CD4-positive, alpha-beta memory T cell (primary cell): ENCODE measurements at regions not wholly inside any gene's neighbourhood (a gene's known extent, or its start where the extent isn't known, plus 50 kb on each side); places are given as distances from the start of the nearest gene placed in this dataset.
"Not testable (repeated sequence)": the region's sequence is repeated elsewhere in the genome, so short reads cannot be mapped to it uniquely, and the experiment has no call there.

Experiments
- CTCF ChIA-PET: fragments of 350-600 bp; sonication (Branson Sonifier 250); formaldehyde crosslinking; loops from one replicate; lab custom pipeline; 2021; ENCODE audit warnings: inconsistent platforms; ENCODE audit not compliant: partially characterized antibody; lab: Charles Lee
- POLR2A ChIA-PET: fragments of 350-600 bp; sonication (Branson Sonifier 250); formaldehyde crosslinking; loops from one replicate; lab custom pipeline; 2021; ENCODE audit not compliant: partially characterized antibody; lab: Charles Lee
- DNase-seq, 5 donors: peaks; one replicate each; pipeline versions ENCODE4 v3.0.0 to v3.0.0-alpha.2; 2020 to 2022; ENCODE audit warnings: mixed read lengths in 1 of 5
- H3K27ac ChIP-seq: one replicate; pipeline ENCODE4 v1.7.0; 2013; ENCODE audit warnings: low read depth, low read length
- H3K27me3 ChIP-seq: 2 replicates; pipeline ENCODE4 v1.7.0; 2013; ENCODE audit warnings: mild to moderate bottlenecking, low read length, moderate library complexity; ENCODE audit not compliant: insufficient read depth
- H3K36me3 ChIP-seq: 2 replicates; pipeline ENCODE4 v1.7.0; 2013; ENCODE audit warnings: mild to moderate bottlenecking, low read length, moderate library complexity; ENCODE audit not compliant: insufficient read depth
- H3K4me1 ChIP-seq: 2 replicates; pipeline ENCODE4 v1.7.0; 2013; ENCODE audit warnings: mild to moderate bottlenecking, low read length, moderate library complexity; ENCODE audit not compliant: insufficient read depth
- H3K4me3 ChIP-seq, 2 donors: one replicate each; pipeline ENCODE4 v1.7.0; 2013; ENCODE audit warnings: low read length in 2 of 2, mild to moderate bottlenecking in 1 of 2
- H3K9me3 ChIP-seq, 2 donors: one replicate each; pipeline ENCODE4 v1.7.0; 2013; ENCODE audit warnings: low read length in 2 of 2, control low read depth in 1 of 2; ENCODE audit not compliant: control insufficient read depth in 1 of 2
- H3K27ac Mint-ChIP-seq, 7 donors: one replicate each; pipeline ENCODE4 v1.8.0; 2020 to 2021; ENCODE audit warnings: mixed read lengths in 7 of 7, mild to moderate bottlenecking in 6 of 7, inconsistent platforms in 3 of 7, moderate library complexity in 3 of 7
- H3K27me3 Mint-ChIP-seq, 2 donors: one replicate each; pipeline ENCODE4 v1.8.0; 2020 to 2021; ENCODE audit warnings: mixed read lengths in 2 of 2
- H3K36me3 Mint-ChIP-seq, 2 donors: one replicate each; pipeline ENCODE4 v1.8.0; 2020 to 2021; ENCODE audit warnings: mixed read lengths in 2 of 2, inconsistent platforms in 1 of 2, mild to moderate bottlenecking in 1 of 2
- H3K4me1 Mint-ChIP-seq, 4 donors: one replicate each; pipeline ENCODE4 v1.8.0; 2020 to 2021; ENCODE audit warnings: mixed read lengths in 4 of 4, mild to moderate bottlenecking in 1 of 4
- H3K4me3 Mint-ChIP-seq, 8 donors: one replicate each; pipeline ENCODE4 v1.8.0; 2020 to 2021; ENCODE audit warnings: mixed read lengths in 8 of 8, mild to moderate bottlenecking in 7 of 8, moderate library complexity in 6 of 8, inconsistent platforms in 3 of 8
- H3K9me3 Mint-ChIP-seq, 8 donors: one replicate each; pipeline ENCODE4 v1.8.0; 2020 to 2021; ENCODE audit warnings: mixed read lengths in 8 of 8, mild to moderate bottlenecking in 5 of 8, inconsistent platforms in 3 of 8, moderate library complexity in 1 of 8
- intact Hi-C: fragments of 100-400 bp; cut with micrococcal nuclease; formaldehyde crosslinking; loops from one replicate; pipeline ENCODE4 v1.15.1; 2023

DNA sequence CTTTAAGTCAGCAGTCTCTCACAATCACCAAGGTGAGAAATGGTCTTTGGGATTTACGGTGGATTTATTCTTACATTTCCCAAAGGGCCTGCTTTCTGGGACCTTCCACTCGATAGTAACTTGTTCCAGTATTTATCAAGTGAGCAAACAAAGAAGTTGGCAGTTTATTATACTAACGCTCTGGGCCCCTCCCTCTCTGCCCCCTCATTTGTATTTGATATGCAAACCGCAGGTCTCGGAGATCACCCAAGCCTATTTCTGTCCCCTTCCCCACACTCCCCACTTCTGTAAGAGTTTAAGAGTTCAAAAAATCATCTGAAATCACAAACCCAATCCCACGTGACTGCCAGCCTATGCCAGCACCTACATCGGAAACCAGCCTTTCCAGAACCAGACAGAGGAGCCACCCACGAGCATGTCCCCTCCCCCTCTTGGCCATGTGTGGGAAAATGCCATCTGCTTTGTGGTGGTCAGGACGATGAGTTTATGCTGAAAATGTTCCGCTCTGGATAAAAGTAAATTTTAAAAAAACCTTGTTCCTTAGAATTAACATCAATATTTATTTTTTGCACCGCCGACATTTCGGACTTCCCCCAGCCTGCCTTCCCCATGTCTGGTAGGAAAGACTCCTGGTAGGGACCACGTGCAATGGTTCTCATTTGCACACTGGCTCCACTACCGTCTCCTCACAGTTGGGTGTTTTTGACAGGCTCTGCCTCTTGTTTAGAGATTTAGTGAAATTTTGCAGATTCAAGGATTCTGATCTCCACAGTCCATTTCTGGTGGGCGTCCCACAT lies 281.0 kb downstream of the TFAP2C start:
- Mint-ChIP-seq H3K36me3 (no peaks in the 10 kb centered on the region), H3K27me3 (peaks cover 1 to 7% of the 10 kb centered on the region in 2 donors), H3K4me1 (no peaks in the 10 kb centered on the region), H3K4me3 (no peak overlapping the region), H3K27ac (peak overlapping the region in 1 of 7 donors; percentile 37), H3K9me3 (peaks cover 0 to 4% (median 0%) of the 10 kb centered on the region in 8 donors)
- POLR2A ChIA-PET, result no interaction called here
- no peak overlapping the region for H3K27ac ChIP-seq
- CTCF ChIA-PET, result no interaction called here
- no peak for DNase-seq
- no peaks in the 10 kb centered on the region for H3K27me3 ChIP-seq
- no peaks in the 10 kb centered on the region for H3K36me3 ChIP-seq
- intact Hi-C loops, result no loop called here
- H3K4me3 ChIP-seq, result no peak overlapping the region
- H3K4me1 ChIP-seq, result no peaks in the 10 kb centered on the region
- no peaks in the 10 kb centered on the region for H3K9me3 ChIP-seq

DNA sequence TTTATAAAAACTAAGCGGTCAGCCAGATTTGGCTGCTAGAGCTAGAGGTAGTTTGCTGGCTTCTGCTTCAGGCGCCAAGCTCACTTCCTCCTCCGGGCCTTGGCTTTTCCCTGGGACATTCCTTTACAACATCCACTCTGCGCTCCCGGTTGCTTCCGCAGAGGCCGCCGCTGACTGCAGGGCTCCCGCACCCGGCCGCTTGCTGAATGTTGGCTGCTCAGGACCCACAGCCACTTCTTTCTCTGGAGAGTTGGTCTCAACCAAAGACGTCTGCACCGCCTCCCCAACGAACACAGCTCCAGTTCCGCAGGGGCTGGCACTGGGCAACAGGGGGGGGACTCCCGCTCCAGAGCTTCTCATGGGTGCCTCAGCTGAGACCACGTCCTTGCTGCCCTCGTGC lies 282.8 kb downstream of the TFAP2C start:
- Histone ChIP-seq H3K27me3 (no peaks in the 10 kb centered on the region), H3K9me3 (no peaks in the 10 kb centered on the region), H3K27ac (no peak overlapping the region), H3K4me1 (no peaks in the 10 kb centered on the region), H3K36me3 (no peaks in the 10 kb centered on the region), H3K4me3 (no peak overlapping the region)
- POLR2A ChIA-PET, result no interaction called here
- CTCF ChIA-PET, result no interaction called here
- Mint-ChIP-seq H3K9me3 (peaks cover 0 to 4% (median 0%) of the 10 kb centered on the region in 8 donors), H3K36me3 (no peaks in the 10 kb centered on the region), H3K4me3 (no peak overlapping the region), H3K27me3 (peaks cover 1 to 7% of the 10 kb centered on the region in 2 donors), H3K4me1 (no peaks in the 10 kb centered on the region), H3K27ac (no peak overlapping the region)
- intact Hi-C loops, result no loop called here
- no peak for DNase-seq

GRCh38 chr20:56914532-56914931 lies 285.4 kb downstream of the TFAP2C start:
- H3K27ac ChIP-seq, result no peak overlapping the region
- Mint-ChIP-seq H3K4me3 (no peak overlapping the region), H3K36me3 (no peaks in the 10 kb centered on the region), H3K27me3 (peaks cover 4 to 9% of the 10 kb centered on the region in 2 donors), H3K9me3 (no peaks in the 10 kb centered on the region), H3K4me1 (no peaks in the 10 kb centered on the region), H3K27ac (no peak overlapping the region)
- H3K9me3 ChIP-seq, result no peaks in the 10 kb centered on the region
- H3K36me3 ChIP-seq, result no peaks in the 10 kb centered on the region
- no peaks in the 10 kb centered on the region for H3K27me3 ChIP-seq
- no peak for DNase-seq
- H3K4me1 ChIP-seq, result no peaks in the 10 kb centered on the region
- intact Hi-C loops, result no loop called here
- ChIA-PET CTCF (no interaction called here), POLR2A (no interaction called here)
- H3K4me3 ChIP-seq, result no peak overlapping the region

DNA sequence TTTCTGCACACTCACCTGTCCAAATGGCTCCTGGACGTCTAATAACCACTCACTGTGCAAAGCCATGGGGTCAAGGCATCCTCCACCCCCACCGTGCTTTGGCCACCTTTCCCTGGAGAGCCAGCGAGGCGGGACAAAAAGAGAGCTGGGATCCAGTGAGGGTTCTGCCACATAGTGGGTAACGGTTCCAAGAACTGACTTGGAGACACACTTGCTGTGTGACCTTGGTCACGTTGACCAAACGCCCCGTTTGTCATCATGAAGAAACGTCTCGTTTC lies 287.2 kb downstream of the TFAP2C start:
- H3K4me3 Mint-ChIP-seq, result no peak overlapping the region
- ChIA-PET POLR2A (no interaction called here), CTCF (no interaction called here)
- no peaks in the 10 kb centered on the region for H3K4me1 Mint-ChIP-seq
- no peaks in the 10 kb centered on the region for H3K4me1 ChIP-seq
- H3K27me3 ChIP-seq, result no peaks in the 10 kb centered on the region
- H3K4me3 ChIP-seq, result no peak overlapping the region
- H3K9me3 ChIP-seq, result no peaks in the 10 kb centered on the region
- no peaks in the 10 kb centered on the region for H3K36me3 Mint-ChIP-seq
- DNase-seq, result no peak
- H3K27ac ChIP-seq, result no peak overlapping the region
- peaks cover 8 to 9% of the 10 kb centered on the region in 2 donors for H3K27me3 Mint-ChIP-seq
- intact Hi-C loops, result no loop called here
- H3K27ac Mint-ChIP-seq, result no peak overlapping the region
- no peaks in the 10 kb centered on the region for H3K9me3 Mint-ChIP-seq
- H3K36me3 ChIP-seq, result no peaks in the 10 kb centered on the region

GRCh38 chr20:56920041-56920440 lies 290.9 kb downstream of the TFAP2C start:
- H3K36me3 Mint-ChIP-seq, H3K27ac Mint-ChIP-seq, POLR2A ChIA-PET, CTCF ChIA-PET, H3K4me3 ChIP-seq, H3K27me3 ChIP-seq, H3K4me1 ChIP-seq, H3K27ac ChIP-seq, H3K4me1 Mint-ChIP-seq, DNase-seq, H3K9me3 ChIP-seq, H3K4me3 Mint-ChIP-seq, H3K36me3 ChIP-seq, H3K9me3 Mint-ChIP-seq, intact Hi-C loops: not testable (repeated sequence)
- H3K27me3 Mint-ChIP-seq, result peaks cover 15 to 25% of the 10 kb centered on the region in 2 donors

DNA sequence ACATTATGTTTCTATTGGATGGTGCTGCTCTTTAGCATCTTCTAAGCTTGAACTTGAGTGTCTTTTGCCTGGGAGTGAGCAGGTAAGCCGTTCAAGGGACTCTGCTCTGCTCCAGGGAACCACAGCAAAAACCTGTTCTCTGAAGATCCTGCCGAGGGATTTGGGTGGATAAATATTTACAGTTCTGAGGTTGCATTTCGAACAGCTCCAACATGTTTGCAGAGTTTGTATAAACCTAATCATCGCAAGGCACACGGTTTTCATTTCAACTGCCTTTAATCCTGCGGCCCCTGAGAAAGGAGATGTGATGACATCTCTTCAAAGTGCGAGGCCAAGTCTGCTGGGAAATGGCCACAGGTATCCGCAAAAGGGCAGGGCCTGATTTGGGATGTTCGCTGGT lies 293.4 kb downstream of the TFAP2C start:
- H3K4me1 Mint-ChIP-seq, result peaks cover 0 to 3% (median 2%) of the 10 kb centered on the region in 4 donors
- intact Hi-C loops, result no loop called here
- H3K4me3 ChIP-seq, result no peak overlapping the region
- POLR2A ChIA-PET, result no interaction called here
- H3K36me3 ChIP-seq, result no peaks in the 10 kb centered on the region
- CTCF ChIA-PET, result no interaction called here
- DNase-seq, result no peak
- H3K36me3 Mint-ChIP-seq, result no peaks in the 10 kb centered on the region
- no peaks in the 10 kb centered on the region for H3K4me1 ChIP-seq
- no peak overlapping the region for H3K27ac Mint-ChIP-seq
- no peaks in the 10 kb centered on the region for H3K9me3 Mint-ChIP-seq
- no peak overlapping the region for H3K4me3 Mint-ChIP-seq
- H3K9me3 ChIP-seq, result no peaks in the 10 kb centered on the region
- peaks cover 14% of the 10 kb centered on the region for H3K27me3 ChIP-seq
- peaks cover 27 to 37% of the 10 kb centered on the region in 2 donors for H3K27me3 Mint-ChIP-seq
- no peak overlapping the region for H3K27ac ChIP-seq

DNA sequence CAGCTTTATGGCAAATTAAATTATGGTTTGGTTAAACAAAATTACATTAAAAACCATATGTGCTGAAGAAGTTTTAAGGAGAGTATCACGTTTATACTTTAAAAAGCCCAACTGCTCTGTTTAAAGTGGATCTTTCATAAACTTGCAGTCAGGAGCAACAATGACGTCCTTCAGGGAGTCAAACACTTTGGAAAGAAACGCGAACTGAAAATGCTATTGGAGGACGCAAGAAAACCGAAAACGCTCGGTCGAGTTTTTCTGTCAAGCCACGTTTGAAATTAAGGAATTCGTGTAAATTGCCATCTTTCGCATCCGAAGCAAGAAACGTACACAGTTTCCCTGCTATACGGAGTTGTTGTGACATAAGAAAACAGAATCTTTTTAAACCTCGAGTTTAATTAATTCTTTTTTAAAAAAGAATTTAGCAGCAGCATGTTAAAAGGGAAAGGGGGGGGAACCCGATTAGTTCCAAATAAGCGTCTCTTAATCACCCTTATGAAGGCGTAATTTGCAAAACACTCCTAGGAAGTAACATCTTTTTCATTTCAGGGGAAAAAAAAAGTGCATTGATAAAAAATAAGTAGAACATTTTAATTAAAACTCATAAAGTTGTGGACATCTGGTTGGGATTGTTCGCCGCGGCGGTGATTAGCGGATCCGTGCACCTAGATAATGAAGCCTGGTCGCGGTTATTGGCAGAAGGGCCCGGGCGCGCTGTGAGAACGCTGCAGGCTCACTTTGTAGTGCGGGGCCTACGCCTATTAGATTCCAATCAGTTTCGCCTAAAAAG lies 295.4 kb downstream of the TFAP2C start:
- H3K4me3 Mint-ChIP-seq, result no peak overlapping the region
- Histone ChIP-seq H3K4me3 (no peak overlapping the region), H3K4me1 (no peaks in the 10 kb centered on the region), H3K27ac (no peak overlapping the region), H3K9me3 (no peaks in the 10 kb centered on the region), H3K36me3 (no peaks in the 10 kb centered on the region), H3K27me3 (peaks cover 20% of the 10 kb centered on the region)
- intact Hi-C loops, result no loop called here
- H3K4me1 Mint-ChIP-seq, result peaks cover 0 to 4% (median 2%) of the 10 kb centered on the region in 4 donors
- H3K27ac Mint-ChIP-seq, result no peak overlapping the region
- peaks cover 0 to 6% (median 0%) of the 10 kb centered on the region in 8 donors for H3K9me3 Mint-ChIP-seq
- H3K27me3 Mint-ChIP-seq, result peaks cover 35 to 43% of the 10 kb centered on the region in 2 donors
- no peaks in the 10 kb centered on the region for H3K36me3 Mint-ChIP-seq
- ChIA-PET CTCF (no interaction called here), POLR2A (no interaction called here)
- DNase-seq, result no peak
